ENCODE measurements at regions not wholly inside any gene's neighbourhood (a gene's known extent, or its start where the extent isn't known, plus 50 kb on each side); places are given as distances from the start of the nearest gene placed in this dataset.

DNA sequence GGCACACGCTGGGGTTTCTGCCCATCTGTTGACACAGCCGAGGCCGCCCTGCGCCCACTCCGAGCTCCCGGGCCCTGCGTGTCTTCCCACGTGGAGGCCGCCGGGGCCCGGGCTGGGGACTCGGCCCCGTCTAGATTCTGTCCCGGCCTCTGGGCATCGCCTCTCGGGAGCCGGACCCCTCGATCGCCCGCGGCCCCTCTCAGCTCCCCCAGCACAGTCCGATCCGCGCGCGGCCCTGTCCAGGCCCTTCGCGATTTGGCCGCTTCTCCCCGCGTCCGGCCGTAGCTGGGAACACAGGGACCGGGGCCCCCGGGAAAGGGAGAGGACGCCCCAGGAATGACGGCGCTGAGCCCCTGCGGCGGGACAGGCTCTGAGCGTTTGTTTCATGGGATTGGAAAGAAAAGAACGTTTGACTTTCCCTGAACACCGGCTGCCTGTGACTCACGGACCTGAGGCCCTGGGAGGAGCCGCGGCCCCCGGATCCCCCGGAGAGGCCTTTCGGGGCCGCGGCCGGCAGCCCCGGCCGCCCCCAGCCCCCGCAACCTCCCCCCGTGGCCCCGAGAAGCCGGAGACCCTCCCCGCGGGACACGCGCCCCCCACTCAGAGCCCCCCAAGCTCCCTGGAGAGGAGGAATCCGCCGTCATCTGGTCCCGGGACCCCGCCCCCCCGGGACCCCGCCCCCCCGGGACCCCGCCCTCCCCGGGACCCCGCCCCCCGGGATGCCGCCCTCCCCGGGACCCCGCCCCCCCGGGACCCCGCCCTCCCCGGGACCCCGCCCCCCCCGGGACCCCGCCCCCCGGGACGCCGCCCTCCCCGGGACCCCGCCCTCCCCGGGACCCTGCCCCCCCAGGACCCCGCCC is 62.7 kb upstream of the CTDP1 start:
- H3K9me3 ChIP-seq (ENCODE audit: control insufficient read depth, insufficient read depth, low read length) = no peaks in the 10 kb centered on the region
- Mint-ChIP-seq H3K27me3 (ENCODE audit: low read depth in 2 of 2) (peaks cover 0 to 2% of the 10 kb centered on the region in 2 donors), H3K4me3 (no peak overlapping the region), H3K27ac (no peak overlapping the region), H3K9me3 (no peaks in the 10 kb centered on the region), H3K4me1 (no peaks in the 10 kb centered on the region), H3K36me3 (no peaks in the 10 kb centered on the region)
- no peak overlapping the region for H3K4me3 ChIP-seq (ENCODE audit: low read length)
- peaks cover 5% of the 10 kb centered on the region for H3K27me3 ChIP-seq (ENCODE audit: control insufficient read depth, insufficient read depth, low read length)
- 61% methylated on average over 55 of the region's 89 CpGs for WGBS (ENCODE audit: insufficient coverage)
- TF ChIP-seq CTCF (IDR thresholded peaks at IDR 0.05) = no peak
- H3K36me3 ChIP-seq (ENCODE audit: control insufficient read depth, insufficient read depth, low read length) = no peaks in the 10 kb centered on the region
- DNase-seq (no peak), ATAC-seq (peak in 1 of 3 donors; percentile 21)
- no peak overlapping the region for H3K27ac ChIP-seq (ENCODE audit: low read length)
- H3K4me1 ChIP-seq (ENCODE audit: control insufficient read depth, insufficient read depth, low read length) = peaks cover 6% of the 10 kb centered on the region
- intact Hi-C loops (cut with micrococcal nuclease) = no loop called here

- 80% methylated on average over 77 of the region's 79 CpGs for WGBS (ENCODE audit: insufficient coverage)
- Histone ChIP-seq H3K36me3 (ENCODE audit: control insufficient read depth, insufficient read depth, low read length) (no peaks in the 10 kb centered on the region), H3K27me3 (ENCODE audit: control insufficient read depth, insufficient read depth, low read length) (peaks cover 5% of the 10 kb centered on the region), H3K9me3 (ENCODE audit: control insufficient read depth, insufficient read depth, low read length) (no peaks in the 10 kb centered on the region), H3K4me1 (ENCODE audit: control insufficient read depth, insufficient read depth, low read length) (peaks cover 6% of the 10 kb centered on the region), H3K27ac (ENCODE audit: low read length) (no peak overlapping the region), H3K4me3 (ENCODE audit: low read length) (no peak overlapping the region)
- H3K27ac Mint-ChIP-seq = no peak overlapping the region
- TF ChIP-seq CTCF (IDR thresholded peaks at IDR 0.05) = no peak
- ATAC-seq (peak in 1 of 3 donors; percentile 22), DNase-seq (no peak)
- H3K4me3 Mint-ChIP-seq = no peak overlapping the region
- H3K9me3 Mint-ChIP-seq = no peaks in the 10 kb centered on the region
- no peaks in the 10 kb centered on the region for H3K36me3 Mint-ChIP-seq
- no peaks in the 10 kb centered on the region for H3K4me1 Mint-ChIP-seq
- peaks cover 0 to 2% of the 10 kb centered on the region in 2 donors for H3K27me3 Mint-ChIP-seq (ENCODE audit: low read depth in 2 of 2)
- intact Hi-C loops (cut with micrococcal nuclease) = no loop called here
Measured at GRCh38 chr18:79617511-79618500, 61.8 kb upstream of the CTDP1 start.

- H3K27me3 ChIP-seq (ENCODE audit: control insufficient read depth, insufficient read depth, low read length) = peaks cover 5% of the 10 kb centered on the region
- H3K4me3 ChIP-seq (ENCODE audit: low read length) = no peak overlapping the region
- no peaks in the 10 kb centered on the region for H3K36me3 ChIP-seq (ENCODE audit: control insufficient read depth, insufficient read depth, low read length)
- 87% methylated on average over 20 of the region's 20 CpGs for WGBS (ENCODE audit: insufficient coverage)
- H3K9me3 ChIP-seq (ENCODE audit: control insufficient read depth, insufficient read depth, low read length) = no peaks in the 10 kb centered on the region
- peaks cover 13 to 17% of the 10 kb centered on the region in 2 donors for H3K27me3 Mint-ChIP-seq (ENCODE audit: low read depth in 2 of 2)
- no peak overlapping the region for H3K27ac ChIP-seq (ENCODE audit: low read length)
- H3K4me1 Mint-ChIP-seq = no peaks in the 10 kb centered on the region
- no peak overlapping the region for H3K27ac Mint-ChIP-seq
- TF ChIP-seq CTCF (IDR thresholded peaks at IDR 0.05) = no peak
- ATAC-seq (no peak), DNase-seq (no peak)
- no peaks in the 10 kb centered on the region for H3K36me3 Mint-ChIP-seq
- no peak overlapping the region for H3K4me3 Mint-ChIP-seq
- intact Hi-C loops (cut with micrococcal nuclease) = no loop called here
- H3K9me3 Mint-ChIP-seq = no peaks in the 10 kb centered on the region
- peaks cover 13% of the 10 kb centered on the region for H3K4me1 ChIP-seq (ENCODE audit: control insufficient read depth, insufficient read depth, low read length)
Measured at GRCh38 chr18:79620576-79621165, 58.9 kb upstream of the CTDP1 start.

All from natural killer cell (primary cell).